Natural killer cell (primary cell): ENCODE measurements at regions not wholly inside any gene's neighbourhood (a gene's known extent, or its start where the extent isn't known, plus 50 kb on each side); places are given as distances from the start of the nearest gene placed in this dataset.

Experiments used
- ATAC-seq, 3 donors: fragments of 150-1000 bp in 2 of 3; fragments of 200-7000 bp in 1 of 3; cut with Tn5 transposase; 1 replicate in 1 of 3; 2 replicates in 2 of 3; pipeline ENCODE4 v1.10.0; 2021; ENCODE audit warnings: mild to moderate bottlenecking in 2 of 3, moderate library complexity in 2 of 3
- DNase-seq, 2 donors: peaks; one replicate each; pipeline versions ENCODE4 v3.0.0 to v3.0.0-alpha.2; 2013 to 2021; ENCODE audit warnings: mixed read lengths in 1 of 2
- H3K27ac ChIP-seq: one replicate; pipeline ENCODE4 v1.5.1; 2013; ENCODE audit warnings: mild to moderate bottlenecking, low read length
- H3K27me3 ChIP-seq: one replicate; pipeline ENCODE4 v1.6.1; 2013; ENCODE audit warnings: low read length; ENCODE audit not compliant: control insufficient read depth, insufficient read depth
- H3K36me3 ChIP-seq: one replicate; pipeline ENCODE4 v1.6.1; 2013; ENCODE audit warnings: low read length; ENCODE audit not compliant: control insufficient read depth, insufficient read depth
- H3K4me1 ChIP-seq: one replicate; pipeline ENCODE4 v1.6.1; 2013; ENCODE audit warnings: low read length; ENCODE audit not compliant: control insufficient read depth, insufficient read depth
- H3K4me3 ChIP-seq: one replicate; pipeline ENCODE4 v1.5.1; 2013; ENCODE audit warnings: low read length
- H3K9me3 ChIP-seq: one replicate; pipeline ENCODE4 v1.6.1; 2013; ENCODE audit warnings: low read length; ENCODE audit not compliant: control insufficient read depth, insufficient read depth
- H3K27ac Mint-ChIP-seq, 2 donors: one replicate each; pipeline ENCODE4 v1.8.0; 2022; ENCODE audit warnings: mild to moderate bottlenecking in 2 of 2, mixed read lengths in 2 of 2, moderate library complexity in 1 of 2
- H3K27me3 Mint-ChIP-seq, 2 donors: one replicate each; pipeline ENCODE4 v1.8.0; 2022; ENCODE audit warnings: low read depth in 2 of 2, mixed read lengths in 2 of 2
- H3K36me3 Mint-ChIP-seq: one replicate; pipeline ENCODE4 v1.8.0; 2022; ENCODE audit warnings: mixed read lengths
- H3K4me1 Mint-ChIP-seq, 2 donors: one replicate each; pipeline ENCODE4 v1.8.0; 2022; ENCODE audit warnings: mixed read lengths in 2 of 2
- H3K4me3 Mint-ChIP-seq: one replicate; pipeline ENCODE4 v1.8.0; 2022; ENCODE audit warnings: mild to moderate bottlenecking, moderate library complexity, mixed read lengths
- H3K9me3 Mint-ChIP-seq, 2 donors: one replicate each; pipeline ENCODE4 v1.8.0; 2022; ENCODE audit warnings: mixed read lengths in 2 of 2
- CTCF ChIP-seq: fragments of 200-600 bp; IDR thresholded peaks from one replicate; pipeline ENCODE4 v1.8.0; 2022; ENCODE audit warnings: antibody characterized with exemption
- WGBS: methylation state at CpG from one replicate; pipeline ENCODE4 v1.1.7; 2013; ENCODE audit warnings: missing lambda C conversion rate; ENCODE audit not compliant: insufficient coverage; 5-methylcytosine and 5-hydroxymethylcytosine counted together
- intact Hi-C: fragments of 100-400 bp; cut with micrococcal nuclease; formaldehyde crosslinking; loops from one replicate; pipeline ENCODE4 v1.14.2; 2022

DNA sequence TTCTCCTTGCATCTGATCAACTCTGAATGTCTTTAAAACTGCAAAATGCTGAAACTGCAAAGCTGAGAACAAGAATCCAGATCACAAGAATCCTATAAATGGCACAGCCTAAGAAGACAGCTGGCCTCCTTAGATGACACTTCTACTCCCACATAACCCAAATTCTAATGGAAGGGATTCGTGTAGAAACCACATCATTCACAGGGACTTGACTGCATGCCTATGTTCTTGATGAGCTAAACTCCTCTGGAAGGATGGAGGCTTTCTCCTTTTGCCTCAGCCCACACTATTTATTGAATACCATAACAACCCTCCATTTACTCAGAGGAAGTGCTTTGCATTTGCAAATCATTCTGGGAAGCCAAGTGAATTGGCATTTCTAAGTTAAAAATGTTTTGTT, 252.5 kb upstream of the VWC2 start:
- intact Hi-C loops = no loop called here
- no peaks in the 10 kb centered on the region for H3K4me1 Mint-ChIP-seq
- H3K36me3 Mint-ChIP-seq = no peaks in the 10 kb centered on the region
- no peak for TF ChIP-seq CTCF
- H3K4me3 Mint-ChIP-seq = no peak overlapping the region
- H3K27me3 ChIP-seq = no peaks in the 10 kb centered on the region
- H3K4me3 ChIP-seq = no peak overlapping the region
- peaks cover 3 to 6% of the 10 kb centered on the region in 2 donors for H3K9me3 Mint-ChIP-seq
- H3K9me3 ChIP-seq = no peaks in the 10 kb centered on the region
- H3K4me1 ChIP-seq = no peaks in the 10 kb centered on the region
- no peak for DNase-seq
- 56% methylated on average over 1 of the region's 1 CpG for WGBS
- H3K36me3 ChIP-seq = no peaks in the 10 kb centered on the region
- H3K27ac ChIP-seq = no peak overlapping the region
- H3K27ac Mint-ChIP-seq = no peak overlapping the region
- H3K27me3 Mint-ChIP-seq = no peaks in the 10 kb centered on the region
- no peak for ATAC-seq

DNA sequence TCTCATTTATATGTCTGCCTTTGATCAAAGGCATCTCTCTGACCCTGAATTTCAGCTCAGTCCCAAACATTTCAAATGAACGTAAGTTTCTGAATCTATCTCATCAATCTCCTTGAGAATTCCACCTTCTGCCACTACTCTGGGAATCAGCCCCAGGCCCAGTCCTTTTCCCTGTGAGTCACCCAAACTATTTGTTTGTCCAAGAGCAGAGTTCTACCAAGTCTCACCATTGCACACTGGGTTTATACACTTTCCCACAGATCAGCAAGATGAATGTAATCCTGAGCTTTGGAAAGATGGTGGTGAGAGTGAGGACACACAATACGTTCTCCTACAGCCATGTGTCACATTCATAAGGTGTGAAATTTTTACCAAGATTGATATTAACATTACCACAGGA, 251.3 kb upstream of the VWC2 start:
- no peak for ATAC-seq
- no peak for DNase-seq
- no peak overlapping the region for H3K4me3 ChIP-seq
- no peaks in the 10 kb centered on the region for H3K4me1 ChIP-seq
- Mint-ChIP-seq H3K36me3 (no peaks in the 10 kb centered on the region), H3K4me1 (no peaks in the 10 kb centered on the region), H3K27ac (no peak overlapping the region), H3K4me3 (no peak overlapping the region), H3K9me3 (peaks cover 3 to 8% of the 10 kb centered on the region in 2 donors), H3K27me3 (no peaks in the 10 kb centered on the region)
- TF ChIP-seq CTCF = no peak
- WGBS = 70% methylated on average over 2 of the region's 2 CpGs
- H3K27ac ChIP-seq = no peak overlapping the region
- H3K9me3 ChIP-seq = no peaks in the 10 kb centered on the region
- intact Hi-C loops = no loop called here
- no peaks in the 10 kb centered on the region for H3K36me3 ChIP-seq
- H3K27me3 ChIP-seq = no peaks in the 10 kb centered on the region

- 79% methylated on average over 1 of the region's 1 CpG for WGBS
- no peaks in the 10 kb centered on the region for H3K27me3 ChIP-seq
- intact Hi-C loops = no loop called here
- H3K4me3 Mint-ChIP-seq = no peak overlapping the region
- ATAC-seq = no peak
- H3K36me3 ChIP-seq = no peaks in the 10 kb centered on the region
- H3K36me3 Mint-ChIP-seq = no peaks in the 10 kb centered on the region
- no peak overlapping the region for H3K27ac ChIP-seq
- peaks cover 3 to 8% of the 10 kb centered on the region in 2 donors for H3K9me3 Mint-ChIP-seq
- H3K4me3 ChIP-seq = no peak overlapping the region
- H3K27ac Mint-ChIP-seq = no peak overlapping the region
- no peak for TF ChIP-seq CTCF
- H3K27me3 Mint-ChIP-seq = no peaks in the 10 kb centered on the region
- no peaks in the 10 kb centered on the region for H3K4me1 Mint-ChIP-seq
- DNase-seq = no peak
- H3K4me1 ChIP-seq = no peaks in the 10 kb centered on the region
- peaks cover 3% of the 10 kb centered on the region for H3K9me3 ChIP-seq
Measured at GRCh38 chr7:49523870-49524269, 249.6 kb upstream of the VWC2 start.

GRCh38 chr7:49527182-49527581, 246.3 kb upstream of the VWC2 start:
- no peak overlapping the region for H3K27ac ChIP-seq
- ATAC-seq (no peak), DNase-seq (no peak)
- no peak overlapping the region for H3K4me3 Mint-ChIP-seq
- no peak overlapping the region for H3K4me3 ChIP-seq
- peaks cover 3% of the 10 kb centered on the region for H3K9me3 ChIP-seq
- no peak overlapping the region for H3K27ac Mint-ChIP-seq
- no peaks in the 10 kb centered on the region for H3K4me1 ChIP-seq
- peaks cover 8% of the 10 kb centered on the region in 2 donors for H3K9me3 Mint-ChIP-seq
- H3K4me1 Mint-ChIP-seq = no peaks in the 10 kb centered on the region
- intact Hi-C loops = no loop called here
- no peaks in the 10 kb centered on the region for H3K36me3 Mint-ChIP-seq
- no peak for TF ChIP-seq CTCF
- no CpG with 5 or more reads among the region's 1 CpG for WGBS
- no peaks in the 10 kb centered on the region for H3K27me3 Mint-ChIP-seq
- no peaks in the 10 kb centered on the region for H3K36me3 ChIP-seq
- H3K27me3 ChIP-seq = no peaks in the 10 kb centered on the region
